Subcutaneous abdominal adipose tissue (tissue), 5 donors: ENCODE measurements at regions not wholly inside any gene's neighbourhood (a gene's known extent, or its start where the extent isn't known, plus 50 kb on each side); places are given as distances from the start of the nearest gene placed in this dataset.

Experiments used
- H3K27ac ChIP-seq: one replicate; pipeline ENCODE4 v1.7.0; 2013; ENCODE audit warnings: low read depth, mild to moderate bottlenecking, inconsistent platforms, low read length, moderate library complexity
- H3K27me3 ChIP-seq, 5 donors: one replicate each; pipeline ENCODE4 v1.7.0; 2013; ENCODE audit warnings: low read length in 5 of 5, inconsistent platforms in 1 of 5; ENCODE audit not compliant: control insufficient read depth in 5 of 5, insufficient read depth in 4 of 5
- H3K36me3 ChIP-seq, 5 donors: one replicate each; pipeline ENCODE4 v1.7.0; 2013; ENCODE audit warnings: low read length in 5 of 5; ENCODE audit not compliant: control insufficient read depth in 5 of 5, insufficient read depth in 5 of 5
- H3K4me1 ChIP-seq, 5 donors: one replicate each; pipeline ENCODE4 v1.7.0; 2013; ENCODE audit warnings: low read length in 5 of 5, mild to moderate bottlenecking in 3 of 5, moderate library complexity in 1 of 5; ENCODE audit not compliant: control insufficient read depth in 5 of 5, insufficient read depth in 5 of 5
- H3K4me3 ChIP-seq, 5 donors: one replicate each; pipeline ENCODE4 v1.7.0; 2013; ENCODE audit warnings: low read length in 5 of 5, low read depth in 1 of 5
- H3K9ac ChIP-seq, 5 donors: one replicate each; pipeline ENCODE4 v1.7.0; 2013; ENCODE audit warnings: low read length in 5 of 5, mild to moderate bottlenecking in 4 of 5, moderate library complexity in 3 of 5
- H3K9me3 ChIP-seq, 5 donors: one replicate each; pipeline ENCODE4 v1.7.0; 2013; ENCODE audit warnings: low read length in 5 of 5; ENCODE audit not compliant: control insufficient read depth in 5 of 5
- donor health status: healthy.
- donor health status: healthy.
- donor health status: healthy.
- donor health status: healthy.
- donor health status: healthy.

- Histone ChIP-seq H3K27me3 (peaks cover 59 to 68% (median 62%) of the 10 kb centered on the region in 5 donors), H3K36me3 (no peaks in the 10 kb centered on the region), H3K9me3 (peaks cover 0 to 3% (median 0%) of the 10 kb centered on the region in 5 donors), H3K9ac (no peak overlapping the region), H3K27ac (no peak overlapping the region), H3K4me1 (peaks cover 0 to 6% (median 0%) of the 10 kb centered on the region in 5 donors), H3K4me3 (no peak overlapping the region)
These were observed 91.1 kb upstream of the ACTRT2 start for GRCh38 chr1:2930016-2930815.

- Histone ChIP-seq H3K9ac (no peak overlapping the region), H3K27me3 (peaks cover 59 to 66% (median 63%) of the 10 kb centered on the region in 5 donors), H3K27ac (no peak overlapping the region), H3K9me3 (peaks cover 0 to 3% (median 0%) of the 10 kb centered on the region in 5 donors), H3K36me3 (no peaks in the 10 kb centered on the region), H3K4me1 (peaks cover 0 to 2% (median 0%) of the 10 kb centered on the region in 5 donors), H3K4me3 (no peak overlapping the region)
These were observed 90.1 kb upstream of the ACTRT2 start for GRCh38 chr1:2930913-2931723.

GRCh38 chr1:2931724-2932401 is 89.4 kb upstream of the ACTRT2 start:
- Histone ChIP-seq H3K4me1 (no peaks in the 10 kb centered on the region), H3K9ac (no peak overlapping the region), H3K27ac (no peak overlapping the region), H3K9me3 (peaks cover 0 to 3% (median 0%) of the 10 kb centered on the region in 5 donors), H3K4me3 (no peak overlapping the region), H3K27me3 (peaks cover 57 to 69% (median 62%) of the 10 kb centered on the region in 5 donors), H3K36me3 (no peaks in the 10 kb centered on the region)

GRCh38 chr1:2932671-2933350 is 88.5 kb upstream of the ACTRT2 start:
- Histone ChIP-seq H3K27ac (no peak overlapping the region), H3K4me3 (no peak overlapping the region), H3K27me3 (peaks cover 49 to 69% (median 54%) of the 10 kb centered on the region in 5 donors), H3K9ac (no peak overlapping the region), H3K36me3 (no peaks in the 10 kb centered on the region), H3K4me1 (no peaks in the 10 kb centered on the region), H3K9me3 (peaks cover 0 to 3% (median 0%) of the 10 kb centered on the region in 5 donors)

- Histone ChIP-seq H3K4me3 (no peak overlapping the region), H3K36me3 (no peaks in the 10 kb centered on the region), H3K27me3 (peaks cover 41 to 61% (median 48%) of the 10 kb centered on the region in 5 donors), H3K9me3 (peaks cover 0 to 3% (median 0%) of the 10 kb centered on the region in 5 donors), H3K4me1 (no peaks in the 10 kb centered on the region), H3K27ac (no peak overlapping the region), H3K9ac (no peak overlapping the region)
These were observed 87.7 kb upstream of the ACTRT2 start for GRCh38 chr1:2933431-2934155.

- H3K4me3 ChIP-seq, result no peak overlapping the region
- H3K9me3 ChIP-seq, result peaks cover 0 to 5% (median 3%) of the 10 kb centered on the region in 5 donors
- H3K36me3 ChIP-seq, result no peaks in the 10 kb centered on the region
- no peak overlapping the region for H3K27ac ChIP-seq
- H3K27me3 ChIP-seq, result peaks cover 35 to 56% (median 42%) of the 10 kb centered on the region in 5 donors
- no peak overlapping the region for H3K9ac ChIP-seq
- no peaks in the 10 kb centered on the region for H3K4me1 ChIP-seq
These were observed 87.1 kb upstream of the ACTRT2 start for GRCh38 chr1:2934156-2934540.

GRCh38 chr1:2934642-2935081 is 86.6 kb upstream of the ACTRT2 start:
- Histone ChIP-seq H3K9me3 (peaks cover 0 to 10% (median 8%) of the 10 kb centered on the region in 5 donors), H3K4me3 (no peak overlapping the region), H3K27ac (no peak overlapping the region), H3K27me3 (peaks cover 31 to 54% (median 38%) of the 10 kb centered on the region in 5 donors), H3K9ac (no peak overlapping the region), H3K36me3 (no peaks in the 10 kb centered on the region), H3K4me1 (no peaks in the 10 kb centered on the region)

- H3K27me3 ChIP-seq, result peaks cover 26 to 48% (median 34%) of the 10 kb centered on the region in 5 donors
- H3K9me3 ChIP-seq, result peaks cover 0 to 14% (median 13%) of the 10 kb centered on the region in 5 donors
- no peak overlapping the region for H3K9ac ChIP-seq
- H3K36me3 ChIP-seq, result no peaks in the 10 kb centered on the region
- H3K27ac ChIP-seq, result no peak overlapping the region
- H3K4me3 ChIP-seq, result no peak overlapping the region
- no peaks in the 10 kb centered on the region for H3K4me1 ChIP-seq
These were observed 86.1 kb upstream of the ACTRT2 start for GRCh38 chr1:2935184-2935583.
